Stimulated activated CD8-positive, alpha-beta memory T cell treated with anti-CD3 and anti-CD28 coated beads, Interleukin-4, amount 100 ng/mL, for 4 hours (primary cell): ENCODE measurements at regions not wholly inside any gene's neighbourhood (a gene's known extent, or its start where the extent isn't known, plus 50 kb on each side); places are given as distances from the start of the nearest gene placed in this dataset.

Experiments used
- DNase-seq, 2 donors: peaks; one replicate each; pipeline ENCODE4 v3.0.0-alpha.2; 2020; ENCODE audit warnings: low read depth in 2 of 2, low spot score in 1 of 2

DNA sequence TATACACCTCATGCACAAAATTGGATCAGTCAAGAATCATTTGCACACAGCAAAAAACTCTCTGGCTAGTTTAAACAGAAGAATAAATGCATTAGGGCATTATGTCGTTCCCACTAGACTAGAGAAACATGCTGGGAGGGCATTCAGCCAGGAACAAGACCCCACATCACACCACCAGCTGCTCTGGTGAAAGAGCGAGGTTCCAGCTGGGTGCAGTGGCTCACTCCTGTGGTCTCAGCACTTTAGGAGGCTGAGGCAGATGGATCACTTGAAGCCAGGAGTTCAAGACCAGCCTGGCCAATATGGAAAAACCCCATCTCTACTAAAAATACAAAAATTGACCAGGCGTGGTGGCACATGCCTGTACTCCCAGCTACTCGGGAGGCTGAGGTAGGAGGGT, 52.1 kb upstream of the BACE2 start:
- no peak for DNase-seq
